Ovary (tissue), 7 donors: ENCODE measurements at regions not wholly inside any gene's neighbourhood (a gene's known extent, or its start where the extent isn't known, plus 50 kb on each side); places are given as distances from the start of the nearest gene placed in this dataset.

Experiments used
- DNase-seq, 5 donors: peaks; one replicate each; pipeline ENCODE4 v3.0.0-alpha.2; 2019 to 2020
- H3K27ac ChIP-seq, 2 donors: fragments of 200-600 bp; one replicate each; pipeline versions ENCODE4 v1.5.1 to v1.8.0; 2019 to 2022
- H3K27me3 ChIP-seq: fragments of 200-600 bp; one replicate; pipeline ENCODE4 v1.8.0; 2022
- H3K36me3 ChIP-seq: fragments of 200-600 bp; sonication (generic); one replicate; pipeline ENCODE4 v1.5.1; 2019
- H3K4me1 ChIP-seq: one replicate; pipeline ENCODE4 v1.8.1; 2013; ENCODE audit warnings: mild to moderate bottlenecking, moderate library complexity; ENCODE audit not compliant: insufficient read depth
- H3K4me3 ChIP-seq: fragments of 200-600 bp; sonication (generic); one replicate; pipeline ENCODE4 v1.5.1; 2017
- H3K9me3 ChIP-seq, 2 donors: fragments of 200-600 bp in 1 of 2; sonication (generic) in 1 of 2; one replicate each; pipeline versions ENCODE4 v1.5.1 to v1.8.1; 2013 to 2019; ENCODE audit warnings: mild to moderate bottlenecking in 1 of 2, moderate library complexity in 1 of 2
- EP300 ChIP-seq: sonication (generic); formaldehyde crosslinking; IDR thresholded peaks from one replicate; pipeline ENCODE4 v1.6.1; 2017; ENCODE audit warnings: antibody characterized with exemption
- POLR2A ChIP-seq: fragments of 450-650 bp; IDR thresholded peaks from one replicate; pipeline ENCODE4 v1.6.1; 2017; ENCODE audit warnings: antibody characterized with exemption, mild to moderate bottlenecking, moderate library complexity
- WGBS, 3 donors: extraction: QIAGEN DNeasy Blood & Tissue Kit in 1 of 3; methylation state at CpG; one replicate each; pipeline versions ENCODE4 v1.1.5 to v1.1.7; 2013 to 2017; 5-methylcytosine and 5-hydroxymethylcytosine counted together
- intact Hi-C, 4 donors: fragments of 100-400 bp; cut with DNase I; formaldehyde crosslinking; loops; one replicate each; pipeline versions ENCODE4 v1.11.0 to v1.15.1; 2022 to 2023
- TF ChIP-seq, protein P1 (sequence below), 3 donors: fragments of 450-650 bp in 2 of 3; fragments of 200-600 bp in 1 of 3; IDR thresholded peaks; one replicate each; pipeline versions ENCODE4 v1.5.1 to v1.8.0; 2016 to 2022; ENCODE audit warnings: antibody characterized with exemption in 3 of 3, mild to moderate bottlenecking in 1 of 3
- donor health status: DM: no; HTN: no; CAD: no; lungs with moderate emphysema.
- donor health status: DM: no; HTN: no; CAD: no.
- donor health status: Bipolar disorder and iron deficiency.
- donor health status: DM: no; HTN: no; CAD: no.
- donor health status: DM: yes; HTN: yes; CAD: no.

DNA sequence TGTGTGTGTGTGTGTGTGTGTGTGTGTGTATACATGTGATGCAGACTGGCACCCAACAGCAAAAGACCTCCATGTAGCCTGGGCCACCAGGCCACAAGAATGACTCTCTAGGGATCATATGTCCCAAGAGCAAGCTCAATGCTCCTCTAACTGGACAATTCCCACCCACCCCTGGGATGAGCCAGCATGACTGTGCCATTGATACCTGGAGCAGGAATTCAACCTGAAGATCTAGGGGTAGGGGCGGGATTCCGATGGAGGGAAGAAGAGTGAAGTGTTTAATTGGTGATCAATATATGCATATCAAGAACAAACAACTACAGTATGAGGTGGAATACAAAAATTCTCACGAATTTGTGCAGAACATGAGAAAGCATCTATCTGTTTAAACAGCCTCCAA, 136.2 kb downstream of the PSMG1 start:
- TF ChIP-seq, protein P1, sequence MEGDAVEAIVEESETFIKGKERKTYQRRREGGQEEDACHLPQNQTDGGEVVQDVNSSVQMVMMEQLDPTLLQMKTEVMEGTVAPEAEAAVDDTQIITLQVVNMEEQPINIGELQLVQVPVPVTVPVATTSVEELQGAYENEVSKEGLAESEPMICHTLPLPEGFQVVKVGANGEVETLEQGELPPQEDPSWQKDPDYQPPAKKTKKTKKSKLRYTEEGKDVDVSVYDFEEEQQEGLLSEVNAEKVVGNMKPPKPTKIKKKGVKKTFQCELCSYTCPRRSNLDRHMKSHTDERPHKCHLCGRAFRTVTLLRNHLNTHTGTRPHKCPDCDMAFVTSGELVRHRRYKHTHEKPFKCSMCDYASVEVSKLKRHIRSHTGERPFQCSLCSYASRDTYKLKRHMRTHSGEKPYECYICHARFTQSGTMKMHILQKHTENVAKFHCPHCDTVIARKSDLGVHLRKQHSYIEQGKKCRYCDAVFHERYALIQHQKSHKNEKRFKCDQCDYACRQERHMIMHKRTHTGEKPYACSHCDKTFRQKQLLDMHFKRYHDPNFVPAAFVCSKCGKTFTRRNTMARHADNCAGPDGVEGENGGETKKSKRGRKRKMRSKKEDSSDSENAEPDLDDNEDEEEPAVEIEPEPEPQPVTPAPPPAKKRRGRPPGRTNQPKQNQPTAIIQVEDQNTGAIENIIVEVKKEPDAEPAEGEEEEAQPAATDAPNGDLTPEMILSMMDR (IDR thresholded peaks at IDR 0.05), result no peak
- TF ChIP-seq EP300 (no peak), POLR2A (no peak)
- no peaks in the 10 kb centered on the region for H3K9me3 ChIP-seq
- H3K4me1 ChIP-seq, result no peaks in the 10 kb centered on the region
- no peaks in the 10 kb centered on the region for H3K36me3 ChIP-seq
- H3K27me3 ChIP-seq, result no peaks in the 10 kb centered on the region
- no peak for DNase-seq
- H3K27ac ChIP-seq, result no peak overlapping the region
- intact Hi-C loops, result no loop called here
- no peak overlapping the region for H3K4me3 ChIP-seq
- WGBS, 3 donors, result 89 to 94% (median 92%) methylated on average over 3 of the region's 3 CpGs

DNA sequence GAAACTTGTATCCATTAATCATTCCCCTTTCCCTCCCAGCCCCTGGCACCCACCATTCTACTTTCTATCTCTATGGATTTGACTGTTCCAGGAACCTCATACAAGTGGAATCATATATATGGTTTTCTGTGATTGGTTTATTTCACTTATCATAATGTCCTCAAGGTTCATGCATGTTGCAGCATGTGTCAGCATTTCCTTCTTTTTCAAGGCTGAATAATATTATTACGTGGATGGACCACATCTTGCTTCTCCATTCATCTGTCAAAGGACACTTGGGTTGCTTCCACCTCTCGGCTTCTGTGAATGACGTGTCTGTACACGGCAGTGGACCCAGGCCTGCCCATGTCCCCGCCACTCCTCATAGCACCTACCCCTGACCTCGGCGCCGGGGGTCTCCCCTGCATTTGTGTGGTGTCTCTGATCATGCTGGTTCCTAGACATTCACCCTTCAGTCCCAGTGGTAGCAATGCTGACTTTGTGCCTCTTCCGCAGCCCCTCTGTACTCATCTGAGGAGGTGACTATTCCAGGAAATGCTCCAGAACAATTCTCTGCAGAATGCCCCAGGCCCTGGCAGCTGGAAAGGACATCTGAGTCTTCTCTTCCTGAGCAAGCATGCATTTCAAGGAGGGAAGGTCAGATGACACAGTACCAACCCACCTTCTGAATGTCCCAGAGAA, 136.9 kb downstream of the PSMG1 start:
- H3K4me1 ChIP-seq, result no peaks in the 10 kb centered on the region
- no peaks in the 10 kb centered on the region for H3K27me3 ChIP-seq
- DNase-seq, result no peak
- no peak overlapping the region for H3K4me3 ChIP-seq
- TF ChIP-seq EP300, result no peak
- TF ChIP-seq, protein P1 (IDR thresholded peaks at IDR 0.05), result no peak
- TF ChIP-seq POLR2A, result no peak
- H3K27ac ChIP-seq, result no peak overlapping the region
- no peaks in the 10 kb centered on the region for H3K36me3 ChIP-seq
- no peaks in the 10 kb centered on the region for H3K9me3 ChIP-seq
- intact Hi-C loops, result no loop called here
- WGBS, 3 donors, result 91 to 99% (median 97%) methylated on average over 9 of the region's 9 CpGs

DNA sequence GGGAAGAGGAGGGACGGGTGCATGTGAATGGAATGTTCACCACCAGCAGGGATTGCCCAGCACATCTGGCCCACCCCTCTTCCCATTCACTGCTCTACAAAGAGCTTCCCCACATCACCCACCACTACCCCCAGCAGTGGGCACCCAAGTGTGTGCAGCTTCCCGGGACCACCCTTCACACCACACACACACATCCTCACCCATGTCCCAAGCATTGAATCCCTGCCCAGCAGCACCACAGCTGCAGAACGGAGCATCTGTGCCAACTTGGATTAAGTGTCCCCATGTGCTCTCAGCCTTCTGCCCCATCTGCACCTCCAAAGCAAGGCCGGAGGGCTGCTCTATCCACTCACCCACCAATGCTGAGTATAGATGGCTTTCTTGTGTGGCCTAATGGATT, 141.4 kb downstream of the PSMG1 start:
- H3K27ac ChIP-seq, result no peak overlapping the region
- no peaks in the 10 kb centered on the region for H3K27me3 ChIP-seq
- WGBS, 3 donors, result 88 to 91% (median 91%) methylated on average over 4 of the region's 4 CpGs
- no peaks in the 10 kb centered on the region for H3K9me3 ChIP-seq
- intact Hi-C loops, result no loop called here
- no peaks in the 10 kb centered on the region for H3K4me1 ChIP-seq
- no peak for DNase-seq
- H3K4me3 ChIP-seq, result no peak overlapping the region
- H3K36me3 ChIP-seq, result no peaks in the 10 kb centered on the region
- TF ChIP-seq POLR2A (no peak), EP300 (no peak)
- TF ChIP-seq, protein P1 (IDR thresholded peaks at IDR 0.05), result no peak

DNA sequence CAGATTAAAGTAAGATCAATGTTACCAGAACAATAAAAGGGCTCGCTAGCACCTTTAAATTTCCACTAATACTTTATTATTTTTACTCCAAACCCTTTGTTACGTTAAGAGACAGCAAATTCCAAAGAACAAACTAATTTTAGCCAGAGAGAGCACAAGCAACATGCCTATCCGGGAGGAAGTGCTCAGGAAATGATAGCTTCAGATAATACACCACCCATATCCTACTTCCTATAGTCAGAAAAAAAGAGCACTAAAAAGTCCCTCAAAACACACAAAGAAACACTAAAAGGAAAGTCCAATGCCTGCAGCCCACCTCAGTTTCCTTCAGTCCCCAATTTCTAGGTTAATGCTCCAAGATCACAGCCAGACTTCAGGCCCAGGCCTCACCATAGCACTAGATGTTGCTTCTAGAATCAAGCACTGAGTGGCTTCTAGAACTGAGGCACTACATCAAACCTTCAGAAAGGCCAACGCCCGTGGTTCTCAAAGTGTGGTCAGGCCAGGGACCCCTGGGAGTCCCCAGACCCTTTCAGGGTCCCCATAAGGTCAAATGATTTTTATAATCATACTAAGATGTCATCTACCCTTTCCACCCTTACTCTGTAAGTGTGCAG, 142.6 kb downstream of the PSMG1 start:
- Histone ChIP-seq H3K27ac (no peak overlapping the region), H3K9me3 (no peaks in the 10 kb centered on the region), H3K4me1 (no peaks in the 10 kb centered on the region), H3K36me3 (no peaks in the 10 kb centered on the region), H3K27me3 (no peaks in the 10 kb centered on the region), H3K4me3 (no peak overlapping the region)
- intact Hi-C loops, result no loop called here
- 59 to 64% (median 62%) methylated on average over 5 of the region's 5 CpGs for WGBS, 3 donors
- no peak for DNase-seq
- no peak for TF ChIP-seq POLR2A
- no peak for TF ChIP-seq EP300
- TF ChIP-seq, protein P1 (IDR thresholded peaks at IDR 0.05), result no peak
